ENCODE measurements at regions not wholly inside any gene's neighbourhood (a gene's known extent, or its start where the extent isn't known, plus 50 kb on each side); places are given as distances from the start of the nearest gene placed in this dataset.

DNA sequence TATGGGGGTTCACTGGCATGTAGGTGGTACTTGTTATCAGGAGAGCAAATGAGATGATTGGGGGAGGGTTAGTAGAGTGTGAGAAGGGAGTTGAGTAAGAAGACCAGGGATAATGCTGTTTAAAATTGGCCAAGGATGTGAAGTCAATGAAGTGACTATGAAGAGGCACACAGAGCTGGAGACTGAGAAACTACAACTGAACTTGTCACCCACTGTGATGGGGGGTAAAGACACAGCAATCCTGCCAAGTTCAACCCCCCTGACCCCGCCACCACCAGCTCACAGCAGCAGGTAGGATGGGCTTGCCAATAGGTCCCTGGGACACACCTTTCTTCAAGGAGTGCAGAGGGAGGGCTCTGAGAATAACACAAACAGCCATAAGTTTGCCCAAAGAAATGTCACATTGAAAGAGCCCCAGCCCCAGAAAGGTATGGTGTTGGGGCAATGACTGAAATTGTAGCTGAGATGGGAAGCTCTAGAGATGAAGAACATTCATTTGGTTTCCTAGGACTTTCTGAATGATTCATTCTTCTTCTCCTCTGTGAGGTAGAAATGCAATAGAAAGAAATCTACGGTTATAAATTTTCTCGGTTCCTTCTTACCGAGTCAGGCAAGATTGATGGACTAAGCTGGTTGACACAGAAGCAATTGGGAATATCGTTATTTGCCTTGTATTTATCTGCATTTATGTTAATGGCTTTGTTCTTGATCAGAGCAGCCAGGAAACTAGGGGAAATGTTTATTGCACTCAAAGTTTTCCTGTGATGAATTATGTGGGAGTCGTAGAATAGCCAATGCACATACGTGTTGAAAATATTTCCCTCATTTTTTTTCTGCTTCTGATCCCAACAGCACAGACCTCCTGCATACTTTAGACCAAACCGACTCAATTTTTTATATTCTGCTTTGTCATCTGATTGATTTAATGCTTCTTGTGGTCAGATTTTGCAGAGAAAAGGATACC, 595.2 kb upstream of the CDH11 start:
- DNase-seq (ENCODE audit: low spot score in 2 of 2), result no peak
- no peak overlapping the region for H3K4me3 ChIP-seq
- intact Hi-C loops (cut with DNase I; ENCODE audit: low total_unique reads), result no loop called here
- no peaks in the 10 kb centered on the region for H3K36me3 ChIP-seq
- H3K9me3 ChIP-seq, result no peaks in the 10 kb centered on the region
- TF ChIP-seq POLR2AphosphoS5 (IDR thresholded peaks at IDR 0.05) (no peak), POLR2A (IDR thresholded peaks at IDR 0.05) (no peak)
- TF ChIP-seq, protein P1, sequence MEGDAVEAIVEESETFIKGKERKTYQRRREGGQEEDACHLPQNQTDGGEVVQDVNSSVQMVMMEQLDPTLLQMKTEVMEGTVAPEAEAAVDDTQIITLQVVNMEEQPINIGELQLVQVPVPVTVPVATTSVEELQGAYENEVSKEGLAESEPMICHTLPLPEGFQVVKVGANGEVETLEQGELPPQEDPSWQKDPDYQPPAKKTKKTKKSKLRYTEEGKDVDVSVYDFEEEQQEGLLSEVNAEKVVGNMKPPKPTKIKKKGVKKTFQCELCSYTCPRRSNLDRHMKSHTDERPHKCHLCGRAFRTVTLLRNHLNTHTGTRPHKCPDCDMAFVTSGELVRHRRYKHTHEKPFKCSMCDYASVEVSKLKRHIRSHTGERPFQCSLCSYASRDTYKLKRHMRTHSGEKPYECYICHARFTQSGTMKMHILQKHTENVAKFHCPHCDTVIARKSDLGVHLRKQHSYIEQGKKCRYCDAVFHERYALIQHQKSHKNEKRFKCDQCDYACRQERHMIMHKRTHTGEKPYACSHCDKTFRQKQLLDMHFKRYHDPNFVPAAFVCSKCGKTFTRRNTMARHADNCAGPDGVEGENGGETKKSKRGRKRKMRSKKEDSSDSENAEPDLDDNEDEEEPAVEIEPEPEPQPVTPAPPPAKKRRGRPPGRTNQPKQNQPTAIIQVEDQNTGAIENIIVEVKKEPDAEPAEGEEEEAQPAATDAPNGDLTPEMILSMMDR (IDR thresholded peaks at IDR 0.05), result no peak
- H3K27me3 ChIP-seq, result no peaks in the 10 kb centered on the region
- H3K27ac ChIP-seq, result no peak overlapping the region
- no peaks in the 10 kb centered on the region for H3K4me1 ChIP-seq

DNA sequence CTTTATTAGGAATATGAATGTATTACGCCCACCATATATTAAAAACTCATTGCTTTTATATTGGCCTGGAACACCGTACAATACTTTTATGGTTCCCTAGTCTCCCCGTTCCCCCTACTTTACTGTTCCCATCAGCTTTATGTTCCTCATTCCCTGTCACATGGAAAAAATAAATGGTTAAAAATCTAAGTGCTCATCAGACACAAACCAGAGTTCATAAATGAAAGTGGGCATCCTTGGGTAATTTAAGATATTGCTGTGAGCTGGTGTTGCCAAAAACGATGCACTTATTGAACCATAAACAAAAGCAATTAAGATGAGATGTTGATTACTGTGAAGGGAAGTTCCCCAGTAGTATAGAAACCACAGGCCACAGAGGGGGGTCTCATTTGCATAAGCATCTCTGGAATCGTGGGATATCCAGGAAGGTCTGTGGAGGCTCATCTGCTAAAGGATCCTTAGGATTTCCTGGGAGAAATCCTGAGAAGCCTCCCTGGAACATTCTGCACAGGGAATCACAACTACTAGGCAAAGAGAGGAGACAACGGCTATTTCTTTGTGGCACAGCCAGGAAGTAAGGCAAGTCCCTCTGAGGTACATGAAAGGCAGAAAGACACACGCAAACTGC, 591.4 kb upstream of the CDH11 start:
- H3K36me3 ChIP-seq, result no peaks in the 10 kb centered on the region
- H3K27ac ChIP-seq, result no peak overlapping the region
- H3K4me3 ChIP-seq, result no peak overlapping the region
- no peak for DNase-seq (ENCODE audit: low spot score in 2 of 2)
- intact Hi-C loops (cut with DNase I; ENCODE audit: low total_unique reads), result no loop called here
- no peaks in the 10 kb centered on the region for H3K27me3 ChIP-seq
- no peaks in the 10 kb centered on the region for H3K4me1 ChIP-seq
- TF ChIP-seq POLR2AphosphoS5 (IDR thresholded peaks at IDR 0.05) (no peak), POLR2A (IDR thresholded peaks at IDR 0.05) (no peak)
- TF ChIP-seq, protein P1 (IDR thresholded peaks at IDR 0.05), result no peak
- no peaks in the 10 kb centered on the region for H3K9me3 ChIP-seq

DNA sequence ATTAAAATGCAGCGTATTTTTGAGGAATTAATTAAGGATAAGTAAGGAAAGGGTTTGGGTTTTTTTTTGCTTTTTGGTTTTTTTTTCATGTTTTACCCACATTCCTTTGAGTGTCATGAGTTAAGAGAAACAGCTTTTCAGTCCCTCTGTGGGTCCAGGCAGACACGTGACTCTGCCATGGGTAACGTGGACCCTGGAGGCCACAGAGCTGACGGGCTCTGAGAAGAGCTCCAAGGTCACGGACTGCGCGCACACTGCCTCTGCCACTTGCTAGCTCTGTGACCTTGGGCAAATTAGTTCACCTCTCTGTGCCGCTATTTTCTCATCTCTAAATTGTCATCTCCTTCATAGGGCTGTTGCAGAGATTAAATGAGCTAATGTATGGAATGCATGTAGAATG, 588.2 kb upstream of the CDH11 start:
- Histone ChIP-seq H3K4me1 (no peaks in the 10 kb centered on the region), H3K27ac (no peak overlapping the region), H3K4me3 (no peak overlapping the region), H3K27me3 (no peaks in the 10 kb centered on the region), H3K36me3 (no peaks in the 10 kb centered on the region), H3K9me3 (no peaks in the 10 kb centered on the region)
- TF ChIP-seq POLR2AphosphoS5 (IDR thresholded peaks at IDR 0.05), result no peak
- no peak for TF ChIP-seq POLR2A (IDR thresholded peaks at IDR 0.05)
- TF ChIP-seq, protein P1 (IDR thresholded peaks at IDR 0.05), result no peak
- DNase-seq (ENCODE audit: low spot score in 2 of 2), result no peak
- intact Hi-C loops (cut with DNase I; ENCODE audit: low total_unique reads), result no loop called here

DNA sequence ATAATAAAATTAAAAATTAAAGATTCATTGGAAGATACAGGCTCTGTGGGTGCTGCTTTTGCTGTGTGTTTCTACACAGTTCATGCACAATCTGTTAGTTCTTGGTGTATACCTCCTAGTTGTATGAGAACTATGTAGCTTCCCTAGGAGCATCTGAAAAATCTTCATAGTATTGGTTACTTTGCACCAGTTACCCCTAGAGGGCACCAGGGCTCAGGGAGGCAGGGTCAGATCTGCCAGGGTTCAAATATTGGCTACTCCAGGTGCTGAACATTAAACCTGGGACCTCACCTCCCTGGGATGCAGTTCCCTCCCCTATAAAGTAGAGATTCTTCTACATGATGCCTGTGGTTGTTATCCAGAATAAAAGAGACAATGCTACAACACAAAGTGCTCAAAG, 583.0 kb upstream of the CDH11 start:
- Histone ChIP-seq H3K36me3 (no peaks in the 10 kb centered on the region), H3K9me3 (no peaks in the 10 kb centered on the region), H3K4me3 (no peak overlapping the region), H3K27me3 (no peaks in the 10 kb centered on the region), H3K27ac (no peak overlapping the region), H3K4me1 (no peaks in the 10 kb centered on the region)
- no peak for DNase-seq (ENCODE audit: low spot score in 2 of 2)
- intact Hi-C loops (cut with DNase I; ENCODE audit: low total_unique reads), result no loop called here
- TF ChIP-seq, protein P1 (IDR thresholded peaks at IDR 0.05), result no peak
- no peak for TF ChIP-seq POLR2AphosphoS5 (IDR thresholded peaks at IDR 0.05)
- no peak for TF ChIP-seq POLR2A (IDR thresholded peaks at IDR 0.05)

Data from breast epithelium (tissue), 4 donors.